IMR-90 (cell line): ENCODE measurements at regions not wholly inside any gene's neighbourhood (a gene's known extent, or its start where the extent isn't known, plus 50 kb on each side); places are given as distances from the start of the nearest gene placed in this dataset.

Experiments used
- ATAC-seq: fragments of 200-7000 bp; cut with Tn5 transposase; 2 replicates; pipeline ENCODE4 v1.9.1; 2020; ENCODE audit warnings: low read depth, mild to moderate bottlenecking, moderate library complexity
- BruUV-seq: library from RNA; stranded (reverse); fragments of 400-500 nt; replicated peaks from 2 replicates; lab custom pipeline; 2021; lab: Mats Ljungman, UMichigan
- CTCF ChIA-PET: fragments of 300-600 bp; formaldehyde crosslinking; extraction: SDS; loops from one replicate; lab custom pipeline; 2021; ENCODE audit warnings: antibody characterized with exemption; lab: Yijun Ruan, JAX
- POLR2A ChIA-PET: fragments of 300-600 bp; sonication (Branson Sonifier 250); formaldehyde crosslinking; loops from one replicate; lab custom pipeline; 2022; ENCODE audit warnings: antibody characterized with exemption; ENCODE audit not compliant: unreplicated experiment; lab: Charles Lee
- DNase-seq: peaks from one replicate; pipeline ENCODE4 v3.0.0; 2013
- H2AFZ ChIP-seq: replicated peaks from 2 replicates; pipeline ENCODE3; 2013; ENCODE audit warnings: low read length, mild to moderate bottlenecking; ENCODE audit not compliant: poor library complexity
- H2AK5ac ChIP-seq: 2 replicates; pipeline ENCODE4 v1.6.1; 2013; ENCODE audit warnings: low read depth, low read length, inconsistent platforms
- H2AK9ac ChIP-seq: replicated peaks from 2 replicates; pipeline ENCODE3; 2013; ENCODE audit warnings: mild to moderate bottlenecking, low read depth, low read length, moderate library complexity; ENCODE audit not compliant: poor library complexity
- H2BK120ac ChIP-seq: 2 replicates; pipeline ENCODE4 v1.6.1; 2013; ENCODE audit warnings: low read depth, low read length, inconsistent platforms
- H2BK15ac ChIP-seq: 3 replicates; pipeline ENCODE4 v1.6.1; 2013; ENCODE audit warnings: low read depth, low read length, inconsistent platforms
- H2BK20ac ChIP-seq: 2 replicates; pipeline ENCODE4 v1.6.1; 2013; ENCODE audit warnings: low read depth, mild to moderate bottlenecking, inconsistent platforms, low read length, moderate library complexity
- H2BK5ac ChIP-seq: 2 replicates; pipeline ENCODE4 v1.6.1; 2013; ENCODE audit warnings: mild to moderate bottlenecking, low read depth, low read length, inconsistent platforms; ENCODE audit not compliant: poor library complexity, severe bottlenecking
- H3K14ac ChIP-seq: replicated peaks from 2 replicates; pipeline ENCODE4 v1.6.1; 2013; ENCODE audit warnings: low read depth, low read length, inconsistent platforms
- H3K18ac ChIP-seq: 2 replicates; pipeline ENCODE4 v1.6.1; 2013; ENCODE audit warnings: low read depth, low read length, control low read depth
- H3K23ac ChIP-seq: 2 replicates; pipeline ENCODE4 v1.6.1; 2013; ENCODE audit warnings: low read depth, low read length, inconsistent platforms
- H3K27ac ChIP-seq: 2 replicates; pipeline ENCODE4 v1.5.1; 2013; ENCODE audit warnings: mild to moderate bottlenecking, control low read depth, low read length; ENCODE audit not compliant: insufficient read depth
- H3K27me3 ChIP-seq: 2 replicates; pipeline ENCODE4 v1.6.1; 2013; ENCODE audit warnings: low read length; ENCODE audit not compliant: control insufficient read depth, insufficient read depth
- H3K36me3 ChIP-seq: 2 replicates; pipeline ENCODE4 v1.6.1; 2013; ENCODE audit warnings: low read length, mixed read lengths; ENCODE audit not compliant: control insufficient read depth, insufficient read depth
- H3K4ac ChIP-seq: 2 replicates; pipeline ENCODE4 v1.6.1; 2013; ENCODE audit warnings: low read depth, low read length, inconsistent platforms
- H3K4me1 ChIP-seq: 2 replicates; pipeline ENCODE4 v1.6.1; 2013; ENCODE audit warnings: low read length, mixed read lengths; ENCODE audit not compliant: control insufficient read depth, insufficient read depth
- H3K4me2 ChIP-seq: 2 replicates; pipeline ENCODE4 v1.6.1; 2013; ENCODE audit warnings: low read depth, mild to moderate bottlenecking, control low read depth, low read length, moderate library complexity
- H3K4me3 ChIP-seq: 2 replicates; pipeline ENCODE4 v1.5.1; 2013; ENCODE audit warnings: low read depth, mild to moderate bottlenecking, control low read depth, low read length, moderate library complexity; ENCODE audit not compliant: insufficient read depth
- H3K56ac ChIP-seq: 2 replicates; pipeline ENCODE4 v1.6.1; 2013; ENCODE audit warnings: low read length, inconsistent platforms; ENCODE audit not compliant: insufficient read depth; ENCODE audit errors: extremely low read depth
- H3K79me1 ChIP-seq, 2 experiments: 2 replicates each; pipeline ENCODE4 v1.6.1; 2013; ENCODE audit warnings: low read length in 2 of 2, inconsistent platforms in 1 of 2, low read depth in 1 of 2
- H3K9ac ChIP-seq: 2 replicates; pipeline ENCODE4 v1.6.1; 2013; ENCODE audit warnings: low read depth, low read length, control low read depth
- H3K9me1 ChIP-seq: 2 replicates; pipeline ENCODE4 v1.6.1; 2013; ENCODE audit warnings: low read length, inconsistent platforms; ENCODE audit not compliant: insufficient read depth
- H3K9me3 ChIP-seq: 2 replicates; pipeline ENCODE4 v1.6.1; 2013; ENCODE audit warnings: low read length; ENCODE audit not compliant: control insufficient read depth, insufficient read depth
- H4K20me1 ChIP-seq: 2 replicates; pipeline ENCODE4 v1.6.1; 2013; ENCODE audit warnings: low read length, inconsistent platforms; ENCODE audit not compliant: insufficient read depth
- H4K5ac ChIP-seq: 2 replicates; pipeline ENCODE4 v1.6.1; 2013; ENCODE audit warnings: mild to moderate bottlenecking, low read depth, low read length, control low read depth
- H4K8ac ChIP-seq, 2 experiments: 2 replicates each; pipeline ENCODE4 v1.6.1; 2013; ENCODE audit warnings: low read depth in 2 of 2, low read length in 2 of 2, control low read depth in 1 of 2, inconsistent platforms in 1 of 2
- H4K91ac ChIP-seq: 2 replicates; pipeline ENCODE4 v1.6.1; 2013; ENCODE audit warnings: low read depth, low read length, inconsistent platforms; ENCODE audit not compliant: insufficient read depth
- BHLHE40 ChIP-seq: fragments of 150-350 bp; IDR thresholded peaks from 2 replicates; pipeline ENCODE4 v1.6.1; 2016; ENCODE audit warnings: mild to moderate bottlenecking, low read depth, low read length
- CEBPB ChIP-seq: IDR thresholded peaks from 2 replicates; pipeline ENCODE4 v1.6.1; 2012; ENCODE audit warnings: low read depth, low read length, improper control_type of control experiment
- CHD1 ChIP-seq: IDR thresholded peaks from 2 replicates; pipeline ENCODE4 v1.6.1; 2012; ENCODE audit warnings: low read depth, low read length, improper control_type of control experiment
- CTCF ChIP-seq: conservative IDR thresholded peaks from 2 replicates; pipeline ENCODE4 v1.5.1; 2012; ENCODE audit warnings: mild to moderate bottlenecking, low read depth, low read length, improper control_type of control experiment
- FOS ChIP-seq: fragments of 150-350 bp; IDR thresholded peaks from 2 replicates; pipeline ENCODE4 v1.6.1; 2016; ENCODE audit warnings: low read depth, low read length
- MAFK ChIP-seq: IDR thresholded peaks from 2 replicates; pipeline ENCODE4 v1.6.1; 2012; ENCODE audit warnings: low read depth, low read length, improper control_type of control experiment
- MAZ ChIP-seq: IDR thresholded peaks from 2 replicates; pipeline ENCODE4 v1.6.1; 2012; ENCODE audit warnings: low read depth, mild to moderate bottlenecking, low read length, improper control_type of control experiment, moderate library complexity, borderline replicate concordance
- MXI1 ChIP-seq: IDR thresholded peaks from 2 replicates; pipeline ENCODE4 v1.6.1; 2012; ENCODE audit warnings: low read depth, mild to moderate bottlenecking, low read length, moderate library complexity, borderline replicate concordance
- NFE2L2 ChIP-seq: fragments of 150-350 bp; IDR thresholded peaks from 2 replicates; pipeline ENCODE4 v1.6.1; 2016; ENCODE audit warnings: low read depth, mild to moderate bottlenecking, low read length
- RAD21 ChIP-seq: IDR thresholded peaks from 2 replicates; pipeline ENCODE4 v1.6.1; 2012; ENCODE audit warnings: low read length, improper control_type of control experiment
- RCOR1 ChIP-seq: IDR thresholded peaks from 2 replicates; pipeline ENCODE4 v1.6.1; 2012; ENCODE audit warnings: mild to moderate bottlenecking, low read length, improper control_type of control experiment; ENCODE audit not compliant: insufficient replicate concordance
- RFX5 ChIP-seq: IDR thresholded peaks from 2 replicates; pipeline ENCODE4 v1.8.0; 2012; ENCODE audit warnings: low read depth, mild to moderate bottlenecking, low read length, moderate library complexity
- SMC3 ChIP-seq: fragments of 150-350 bp; IDR thresholded peaks from 2 replicates; pipeline ENCODE4 v1.6.1; 2016; ENCODE audit warnings: low read depth, mild to moderate bottlenecking, antibody characterized with exemption, low read length, moderate library complexity
- WGBS, 2 experiments: methylation state at CpG; one replicate each; pipeline versions ENCODE4 v1.1.5 to v1.1.7; 2013; ENCODE audit warnings: missing lambda C conversion rate in 2 of 2; ENCODE audit not compliant: insufficient read length in 1 of 2; ENCODE audit errors: extremely low coverage in 2 of 2; 5-methylcytosine and 5-hydroxymethylcytosine counted together
- dilution Hi-C: fragments of 300-500 bp; cut with HindIII; formaldehyde crosslinking; loops from one replicate; pipeline ENCODE4 v1.14.3; 2018; ENCODE audit warnings: low sequenced_read_pairs; ENCODE audit not compliant: unreplicated experiment
- in situ Hi-C: fragments of 300-500 bp; cut with MboI; formaldehyde crosslinking; loops from 3 replicates; pipeline ENCODE4 v1.14.3; 2019; ENCODE audit warnings: low sequenced_read_pairs, inconsistent platforms, mixed read lengths
- intact Hi-C: fragments of 100-400 bp; cut with micrococcal nuclease; formaldehyde crosslinking; loops from 2 replicates; pipeline ENCODE4 v1.10.0; 2022
- TF ChIP-seq, protein P1 (sequence below): fragments of 150-350 bp; IDR thresholded peaks from 2 replicates; pipeline ENCODE4 v1.6.1; 2017; ENCODE audit warnings: mild to moderate bottlenecking, antibody characterized with exemption, low read length, low read depth

GRCh38 chr21:16011719-16012118 lies 281.9 kb downstream of the USP25 start:
- Histone ChIP-seq H2AK9ac (no peak overlapping the region), H3K4me2 (no peak overlapping the region), H4K5ac (no peak overlapping the region), H4K91ac (no peak overlapping the region), H3K56ac (no peak overlapping the region), H3K79me1 (no peaks in the 10 kb centered on the region), H3K27ac (no peak overlapping the region), H3K14ac (no peak overlapping the region), H2AFZ (no peak overlapping the region), H3K23ac (no peak overlapping the region), H3K9ac (no peak overlapping the region), H3K9me3 (no peaks in the 10 kb centered on the region), H2BK15ac (no peak overlapping the region), H3K4me3 (no peak overlapping the region), H3K4me1 (no peaks in the 10 kb centered on the region), H3K4ac (no peak overlapping the region), H2BK5ac (no peak overlapping the region), H2BK20ac (no peak overlapping the region), H4K8ac (no peak overlapping the region), H3K18ac (no peak overlapping the region), H3K27me3 (no peaks in the 10 kb centered on the region), H4K20me1 (no peaks in the 10 kb centered on the region), H2BK120ac (no peak overlapping the region), H2AK5ac (no peak overlapping the region), H3K36me3 (no peaks in the 10 kb centered on the region), H3K9me1 (no peaks in the 10 kb centered on the region)
- no CpG with 5 or more reads among the region's 4 CpGs for WGBS, 2 experiments
- ChIA-PET POLR2A (no interaction called here), CTCF (no interaction called here)
- BruUV-seq = no TSS peak
- in situ Hi-C loops (no loop called here), intact Hi-C loops (no loop called here), dilution Hi-C loops (no loop called here)
- ATAC-seq (no peak), DNase-seq (no peak)
- TF ChIP-seq MAFK (no peak), CEBPB (no peak), NFE2L2 (no peak), MAZ (no peak), CHD1 (no peak), BHLHE40 (no peak), RFX5 (no peak), RCOR1 (no peak), MXI1 (no peak), SMC3 (no peak), RAD21 (no peak), CTCF (no peak), FOS (no peak)
- TF ChIP-seq, protein P1, sequence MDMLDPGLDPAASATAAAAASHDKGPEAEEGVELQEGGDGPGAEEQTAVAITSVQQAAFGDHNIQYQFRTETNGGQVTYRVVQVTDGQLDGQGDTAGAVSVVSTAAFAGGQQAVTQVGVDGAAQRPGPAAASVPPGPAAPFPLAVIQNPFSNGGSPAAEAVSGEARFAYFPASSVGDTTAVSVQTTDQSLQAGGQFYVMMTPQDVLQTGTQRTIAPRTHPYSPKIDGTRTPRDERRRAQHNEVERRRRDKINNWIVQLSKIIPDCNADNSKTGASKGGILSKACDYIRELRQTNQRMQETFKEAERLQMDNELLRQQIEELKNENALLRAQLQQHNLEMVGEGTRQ = no peak
